H9 (cell line): ENCODE measurements at regions not wholly inside any gene's neighbourhood (a gene's known extent, or its start where the extent isn't known, plus 50 kb on each side); places are given as distances from the start of the nearest gene placed in this dataset.

ENCODE experiments used
- DNase-seq: peaks from one replicate; pipeline ENCODE4 v3.0.0-alpha.2; 2017
- H2AFZ ChIP-seq: one replicate; pipeline ENCODE4 v1.6.1; 2013; ENCODE audit warnings: mild to moderate bottlenecking, low read length, control low read depth, moderate library complexity
- H2AK5ac ChIP-seq: 2 replicates; pipeline ENCODE4 v1.6.1; 2013; ENCODE audit warnings: low read length, control low read depth, mixed read lengths; ENCODE audit not compliant: insufficient read length
- H2BK120ac ChIP-seq: one replicate; pipeline ENCODE4 v1.6.1; 2013; ENCODE audit warnings: low read depth, mild to moderate bottlenecking, low read length, control low read depth, inconsistent platforms; ENCODE audit not compliant: poor library complexity, severe bottlenecking
- H2BK12ac ChIP-seq: 2 replicates; pipeline ENCODE4 v1.6.1; 2013; ENCODE audit warnings: low read length, control low read depth, mixed read lengths, low read depth; ENCODE audit not compliant: insufficient read length
- H2BK15ac ChIP-seq: 2 replicates; pipeline ENCODE4 v1.6.1; 2013; ENCODE audit warnings: low read depth, low read length, control low read depth
- H2BK20ac ChIP-seq: one replicate; pipeline ENCODE4 v1.6.1; 2013; ENCODE audit warnings: low read depth, mild to moderate bottlenecking, low read length, control low read depth, inconsistent platforms; ENCODE audit not compliant: poor library complexity, severe bottlenecking
- H2BK5ac ChIP-seq: 2 replicates; pipeline ENCODE4 v1.6.1; 2013; ENCODE audit warnings: low read length, control low read depth, mixed read lengths; ENCODE audit not compliant: insufficient read length
- H3K14ac ChIP-seq: 2 replicates; pipeline ENCODE4 v1.6.1; 2013; ENCODE audit warnings: low read length, control low read depth; ENCODE audit not compliant: insufficient read depth
- H3K18ac ChIP-seq: 2 replicates; pipeline ENCODE4 v1.6.1; 2013; ENCODE audit warnings: low read depth, mild to moderate bottlenecking, mixed read lengths, low read length, control low read depth; ENCODE audit not compliant: insufficient read length
- H3K23ac ChIP-seq: 2 replicates; pipeline ENCODE4 v1.6.1; 2013; ENCODE audit warnings: low read length, control low read depth, mixed read lengths, low read depth; ENCODE audit not compliant: insufficient read length
- H3K23me2 ChIP-seq: 2 replicates; pipeline ENCODE4 v1.6.1; 2013; ENCODE audit warnings: low read depth, mild to moderate bottlenecking, mixed read lengths, low read length, control low read depth; ENCODE audit not compliant: insufficient read length, poor library complexity, severe bottlenecking
- H3K27ac ChIP-seq: 2 replicates; pipeline ENCODE4 v1.5.1; 2013; ENCODE audit warnings: low read length, control low read depth, mixed read lengths, low read depth; ENCODE audit not compliant: insufficient read length
- H3K27me3 ChIP-seq: 2 replicates; pipeline ENCODE4 v1.6.1; 2013; ENCODE audit warnings: low read length, control low read depth, inconsistent platforms; ENCODE audit not compliant: insufficient read depth
- H3K4ac ChIP-seq: 2 replicates; pipeline ENCODE4 v1.6.1; 2013; ENCODE audit warnings: low read depth, mild to moderate bottlenecking, control low read depth, inconsistent platforms, low read length, moderate library complexity
- H3K4me1 ChIP-seq: 2 replicates; pipeline ENCODE4 v1.6.1; 2013; ENCODE audit warnings: low read length, control low read depth, inconsistent platforms; ENCODE audit not compliant: insufficient read depth
- H3K4me2 ChIP-seq: 2 replicates; pipeline ENCODE4 v1.6.1; 2013; ENCODE audit warnings: low read length, control low read depth, mixed read lengths; ENCODE audit not compliant: insufficient read length, insufficient read depth
- H3K56ac ChIP-seq: 2 replicates; pipeline ENCODE4 v1.6.1; 2013; ENCODE audit warnings: low read depth, mild to moderate bottlenecking, mixed read lengths, low read length, control low read depth; ENCODE audit not compliant: insufficient read length
- H3K79me1 ChIP-seq: 2 replicates; pipeline ENCODE4 v1.6.1; 2013; ENCODE audit warnings: low read depth, mild to moderate bottlenecking, moderate library complexity, low read length, control low read depth, inconsistent platforms; ENCODE audit not compliant: insufficient read depth, poor library complexity, severe bottlenecking
- H3K79me2 ChIP-seq: 2 replicates; pipeline ENCODE4 v1.6.1; 2013; ENCODE audit warnings: low read length, control low read depth, inconsistent platforms; ENCODE audit not compliant: insufficient read depth
- H3K9ac ChIP-seq: 2 replicates; pipeline ENCODE4 v1.6.1; 2013; ENCODE audit warnings: low read length, control low read depth, mixed read lengths; ENCODE audit not compliant: insufficient read length; ENCODE audit errors: extremely low read depth
- H3K9me3 ChIP-seq: one replicate; pipeline ENCODE4 v1.6.1; 2013; ENCODE audit warnings: low read depth, low read length, inconsistent platforms; ENCODE audit not compliant: control insufficient read depth
- H3T11ph ChIP-seq: one replicate; pipeline ENCODE4 v1.6.1; 2013; ENCODE audit warnings: mild to moderate bottlenecking, low read length, control low read depth, inconsistent platforms
- H4K20me1 ChIP-seq: one replicate; pipeline ENCODE4 v1.6.1; 2013; ENCODE audit not compliant: control insufficient read depth, insufficient read length, insufficient read depth
- H4K5ac ChIP-seq: 2 replicates; pipeline ENCODE4 v1.6.1; 2013; ENCODE audit warnings: low read depth, mild to moderate bottlenecking, mixed read lengths, low read length, control low read depth; ENCODE audit not compliant: insufficient read length
- H4K8ac ChIP-seq: replicated peaks from 2 replicates; pipeline ENCODE4 v1.6.1; 2013; ENCODE audit warnings: low read length, control low read depth, mixed read lengths, low read depth; ENCODE audit not compliant: insufficient read length
- H4K91ac ChIP-seq: 2 replicates; pipeline ENCODE4 v1.6.1; 2013; ENCODE audit warnings: low read depth, mild to moderate bottlenecking, moderate library complexity, mixed read lengths, low read length, control low read depth; ENCODE audit not compliant: insufficient read length
- H3K27ac Mint-ChIP-seq, 3 experiments: 2 replicates in 2 of 3; 3 replicates in 1 of 3; pipeline ENCODE4 v1.8.0; 2020 to 2021; ENCODE audit warnings: mixed read lengths in 3 of 3, mild to moderate bottlenecking in 1 of 3, moderate library complexity in 1 of 3
- H3K27me3 Mint-ChIP-seq: 2 replicates; pipeline ENCODE4 v1.8.0; 2021; ENCODE audit warnings: low read depth, mild to moderate bottlenecking, moderate library complexity, mixed read lengths
- H3K36me3 Mint-ChIP-seq, 3 experiments: 2 replicates in 2 of 3; 3 replicates in 1 of 3; pipeline ENCODE4 v1.8.0; 2020 to 2021; ENCODE audit warnings: low read depth in 3 of 3, mixed read lengths in 3 of 3; ENCODE audit not compliant: insufficient read depth in 1 of 3
- H3K4me1 Mint-ChIP-seq, 2 experiments: 2 replicates each; pipeline ENCODE4 v1.8.0; 2020; ENCODE audit warnings: mixed read lengths in 2 of 2
- H3K4me3 Mint-ChIP-seq, 2 experiments: 2 replicates in 1 of 2; 3 replicates in 1 of 2; pipeline ENCODE4 v1.8.0; 2020 to 2021; ENCODE audit warnings: mild to moderate bottlenecking in 2 of 2, mixed read lengths in 2 of 2, moderate library complexity in 1 of 2
- H3K9me3 Mint-ChIP-seq, 2 experiments: 2 replicates in 1 of 2; 3 replicates in 1 of 2; pipeline ENCODE4 v1.8.0; 2020; ENCODE audit warnings: mild to moderate bottlenecking in 2 of 2, mixed read lengths in 2 of 2, moderate library complexity in 1 of 2
- CTCF ChIP-seq: fragments of 200-600 bp; sonication (generic); conservative IDR thresholded peaks from 3 replicates; pipeline ENCODE4 v1.8.0; 2021; ENCODE audit warnings: antibody characterized with exemption, mild to moderate bottlenecking
- WGBS: extraction: QIAGEN DNeasy Blood & Tissue Kit; methylation state at CpG from one replicate; pipeline ENCODE4 v1.1.7; 2013; ENCODE audit warnings: missing lambda C conversion rate, low lambda C conversion rate, mixed read lengths; ENCODE audit not compliant: insufficient read length; ENCODE audit errors: extremely low coverage; 5-methylcytosine and 5-hydroxymethylcytosine counted together

- H4K20me1 ChIP-seq = no peaks in the 10 kb centered on the region
- Mint-ChIP-seq H3K27me3 (no peaks in the 10 kb centered on the region), H3K27ac (no peak overlapping the region), H3K4me1 (peaks cover 28 to 37% of the 10 kb centered on the region in 2 experiments), H3K4me3 (no peak overlapping the region), H3K9me3 (no peaks in the 10 kb centered on the region), H3K36me3 (peaks cover 20 to 67% (median 55%) of the 10 kb centered on the region in 3 experiments; a peak in 6 of 7 replicates)
- H3K23ac ChIP-seq = no peak overlapping the region
- no peak overlapping the region for H2AFZ ChIP-seq
- H3K56ac ChIP-seq = no peak overlapping the region
- no peak overlapping the region for H2BK12ac ChIP-seq
- TF ChIP-seq CTCF = no peak
- no peak overlapping the region for H2BK20ac ChIP-seq
- no peak overlapping the region for H4K5ac ChIP-seq
- H4K8ac ChIP-seq = no peak overlapping the region
- H3K27ac ChIP-seq = no peak overlapping the region
- H3K79me2 ChIP-seq = peaks cover 1% of the 10 kb centered on the region; the same call in 1 of the 2 replicates
- H3K4me2 ChIP-seq = no peak overlapping the region
- H3K79me1 ChIP-seq = no peaks in the 10 kb centered on the region
- peaks cover 3% of the 10 kb centered on the region; the same call in 1 of the 2 replicates for H3K4me1 ChIP-seq
- H3K23me2 ChIP-seq = peaks cover 2% of the 10 kb centered on the region
- H2BK120ac ChIP-seq = no peak overlapping the region
- H3K4ac ChIP-seq = no peak overlapping the region
- no CpG with 5 or more reads among the region's 2 CpGs for WGBS
- no peak overlapping the region for H3K9ac ChIP-seq
- H3K9me3 ChIP-seq = no peaks in the 10 kb centered on the region
- DNase-seq = no peak
- no peak overlapping the region for H2BK5ac ChIP-seq
- H3K14ac ChIP-seq = no peak overlapping the region
- H3K27me3 ChIP-seq = no peaks in the 10 kb centered on the region
- no peak overlapping the region for H3K18ac ChIP-seq
- no peak overlapping the region for H3T11ph ChIP-seq
- no peak overlapping the region for H4K91ac ChIP-seq
- H2BK15ac ChIP-seq = no peak overlapping the region
- H2AK5ac ChIP-seq = no peak overlapping the region
These were observed 81.2 kb upstream of the CADPS start for GRCh38 chr3:62956411-62956810.
